Bronchial epithelial cell (primary cell): ENCODE measurements at regions not wholly inside any gene's neighbourhood (a gene's known extent, or its start where the extent isn't known, plus 50 kb on each side); places are given as distances from the start of the nearest gene placed in this dataset.

ENCODE experiments used
- DNase-seq: peaks from one replicate; pipeline ENCODE4 v3.0.0-alpha.2; 2010; ENCODE audit warnings: low read depth
- FAIRE-seq: peaks from 2 replicates; lab custom pipeline; 2011; peaks lifted over from hg19 to GRCh38; lab: Jason Lieb, UNC
- H3K27me3 ChIP-seq: 2 replicates; pipeline ENCODE4 v1.5.1; 2011; ENCODE audit warnings: low read length; ENCODE audit not compliant: control insufficient read depth, insufficient read depth
- H3K36me3 ChIP-seq: 2 replicates; pipeline ENCODE4 v1.5.1; 2011; ENCODE audit warnings: low read length; ENCODE audit not compliant: control insufficient read depth, insufficient read depth
- H3K4me3 ChIP-seq: 2 replicates; pipeline ENCODE4 v1.5.1; 2011; ENCODE audit warnings: mild to moderate bottlenecking, low read depth, low read length, control low read depth
- TF ChIP-seq, protein P1 (sequence below): IDR thresholded peaks from 2 replicates; pipeline ENCODE4 v1.5.1; 2011; ENCODE audit warnings: mild to moderate bottlenecking, moderate library complexity, low read length, control low read depth, inconsistent platforms; ENCODE audit not compliant: insufficient read depth, severe bottlenecking

DNA sequence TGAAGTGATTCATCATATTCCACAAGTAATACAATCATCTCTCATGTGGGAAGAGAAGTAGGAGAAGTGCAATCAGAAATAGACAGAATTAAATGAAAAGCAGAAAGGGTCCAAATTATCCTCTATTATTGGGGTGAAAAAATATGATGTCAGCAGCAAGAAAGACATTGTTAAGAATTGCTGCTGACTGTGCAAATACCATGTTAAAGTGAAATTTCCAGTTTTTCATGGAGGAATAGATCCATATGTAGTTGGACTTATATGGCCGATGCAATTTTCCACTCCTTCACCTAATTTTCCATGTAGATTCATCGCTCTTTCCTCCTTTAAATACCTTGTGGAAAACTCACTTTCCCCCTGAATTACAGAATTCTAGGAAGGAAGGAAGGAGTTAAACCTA, 819.8 kb downstream of the GATA3 start:
- no peaks in the 10 kb centered on the region for H3K27me3 ChIP-seq
- FAIRE-seq (no peak), DNase-seq (no peak)
- H3K4me3 ChIP-seq, result no peak overlapping the region
- TF ChIP-seq, protein P1, sequence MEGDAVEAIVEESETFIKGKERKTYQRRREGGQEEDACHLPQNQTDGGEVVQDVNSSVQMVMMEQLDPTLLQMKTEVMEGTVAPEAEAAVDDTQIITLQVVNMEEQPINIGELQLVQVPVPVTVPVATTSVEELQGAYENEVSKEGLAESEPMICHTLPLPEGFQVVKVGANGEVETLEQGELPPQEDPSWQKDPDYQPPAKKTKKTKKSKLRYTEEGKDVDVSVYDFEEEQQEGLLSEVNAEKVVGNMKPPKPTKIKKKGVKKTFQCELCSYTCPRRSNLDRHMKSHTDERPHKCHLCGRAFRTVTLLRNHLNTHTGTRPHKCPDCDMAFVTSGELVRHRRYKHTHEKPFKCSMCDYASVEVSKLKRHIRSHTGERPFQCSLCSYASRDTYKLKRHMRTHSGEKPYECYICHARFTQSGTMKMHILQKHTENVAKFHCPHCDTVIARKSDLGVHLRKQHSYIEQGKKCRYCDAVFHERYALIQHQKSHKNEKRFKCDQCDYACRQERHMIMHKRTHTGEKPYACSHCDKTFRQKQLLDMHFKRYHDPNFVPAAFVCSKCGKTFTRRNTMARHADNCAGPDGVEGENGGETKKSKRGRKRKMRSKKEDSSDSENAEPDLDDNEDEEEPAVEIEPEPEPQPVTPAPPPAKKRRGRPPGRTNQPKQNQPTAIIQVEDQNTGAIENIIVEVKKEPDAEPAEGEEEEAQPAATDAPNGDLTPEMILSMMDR, result no peak
- H3K36me3 ChIP-seq, result no peaks in the 10 kb centered on the region

DNA sequence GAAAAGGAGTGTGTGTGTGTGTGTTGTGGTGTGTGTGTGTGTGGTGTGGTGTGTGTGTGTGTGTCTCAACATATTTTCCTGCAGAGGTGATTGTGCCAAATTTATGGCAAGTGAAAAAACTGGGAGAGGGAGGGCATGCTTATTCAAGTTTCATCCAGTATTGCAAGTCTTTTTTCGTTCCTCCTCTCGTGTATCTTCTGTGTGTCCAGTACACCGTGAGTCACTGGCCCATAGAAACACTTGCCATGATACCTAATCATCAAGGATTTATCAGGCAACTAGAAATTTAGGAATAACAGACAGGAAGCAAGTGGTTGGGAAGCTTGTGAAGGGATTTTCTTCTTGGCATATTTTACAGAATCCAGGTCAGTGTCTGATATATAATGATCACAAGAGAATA, 820.5 kb downstream of the GATA3 start:
- H3K4me3 ChIP-seq, result no peak overlapping the region
- H3K27me3 ChIP-seq, result no peaks in the 10 kb centered on the region
- DNase-seq, result peak; percentile 63
- no peak for FAIRE-seq
- H3K36me3 ChIP-seq, result no peaks in the 10 kb centered on the region
- TF ChIP-seq, protein P1, result no peak

DNA sequence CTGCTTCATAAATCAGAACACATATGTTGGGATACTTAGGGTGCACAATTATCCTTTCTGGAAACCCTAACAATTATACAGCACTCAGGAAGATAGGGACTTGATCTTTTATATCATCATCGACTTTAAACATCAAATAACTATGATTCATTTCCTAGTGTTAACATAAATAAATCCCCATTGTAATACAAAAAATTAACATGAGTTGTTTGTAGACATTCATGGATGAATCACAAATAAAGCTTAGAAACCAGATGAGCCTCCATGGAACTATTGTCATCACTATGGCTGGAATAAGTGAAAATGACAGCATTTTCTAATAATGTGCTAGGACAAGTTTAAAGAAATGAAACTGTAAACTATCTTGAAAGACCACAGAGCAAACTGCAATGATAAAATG, 821.7 kb downstream of the GATA3 start:
- DNase-seq (peak; percentile 62), FAIRE-seq (no peak)
- Histone ChIP-seq H3K27me3 (no peaks in the 10 kb centered on the region), H3K36me3 (no peaks in the 10 kb centered on the region), H3K4me3 (no peak overlapping the region)
- TF ChIP-seq, protein P1, result no peak

DNA sequence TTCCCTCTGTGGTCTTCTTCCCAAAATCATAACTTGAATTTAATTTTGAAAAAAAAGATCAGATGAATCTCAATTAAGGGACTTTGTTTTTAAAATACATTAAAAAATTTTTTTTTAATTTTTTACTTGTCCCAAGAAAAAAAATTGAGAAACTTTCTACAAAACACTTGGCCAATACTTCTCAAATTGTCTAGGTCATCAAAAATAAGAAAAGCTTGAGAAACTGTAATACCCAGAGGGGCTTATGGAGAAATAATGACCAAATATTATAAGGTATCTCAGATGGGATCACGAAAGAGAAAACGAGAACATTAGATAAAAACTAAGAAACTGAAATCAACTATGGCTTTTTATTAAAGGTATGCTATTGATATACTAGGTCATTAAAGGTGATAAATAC, 835.0 kb downstream of the GATA3 start:
- TF ChIP-seq, protein P1, result no peak
- no peak for DNase-seq
- H3K27me3 ChIP-seq, result no peaks in the 10 kb centered on the region
- H3K36me3 ChIP-seq, result no peaks in the 10 kb centered on the region
- no peak overlapping the region for H3K4me3 ChIP-seq
- no peak for FAIRE-seq

GRCh38 chr10:8893102-8893501, 838.6 kb downstream of the GATA3 start:
- H3K36me3 ChIP-seq, result no peaks in the 10 kb centered on the region
- no peak for DNase-seq
- no peak for FAIRE-seq
- no peak overlapping the region for H3K4me3 ChIP-seq
- H3K27me3 ChIP-seq, result no peaks in the 10 kb centered on the region
- TF ChIP-seq, protein P1, result no peak

GRCh38 chr10:8894148-8894547, 839.7 kb downstream of the GATA3 start:
- FAIRE-seq, result no peak
- DNase-seq, result no peak
- TF ChIP-seq, protein P1, result no peak
- H3K27me3 ChIP-seq, result no peaks in the 10 kb centered on the region
- H3K36me3 ChIP-seq, result no peaks in the 10 kb centered on the region
- no peak overlapping the region for H3K4me3 ChIP-seq
